Psoas muscle (tissue), 7 donors: ENCODE measurements at regions not wholly inside any gene's neighbourhood (a gene's known extent, or its start where the extent isn't known, plus 50 kb on each side); places are given as distances from the start of the nearest gene placed in this dataset.

ENCODE experiments used
- ATAC-seq, 4 donors: fragments of 200-7000 bp; cut with Tn5 transposase; one replicate each; pipeline ENCODE4 v1.9.1; 2020; ENCODE audit warnings: moderate library complexity in 3 of 4, mild to moderate bottlenecking in 2 of 4
- DNase-seq, 2 donors: peaks; one replicate each; pipeline ENCODE4 v3.0.0-alpha.2; 2020
- H3K27ac ChIP-seq: fragments of 200-600 bp; one replicate; pipeline ENCODE4 v1.8.0; 2022
- H3K27me3 ChIP-seq, 3 donors: fragments of 200-600 bp in 1 of 3; one replicate each; pipeline versions ENCODE4 v1.6.1 to v1.8.0; 2013 to 2022; ENCODE audit warnings: low read length in 2 of 3, mild to moderate bottlenecking in 2 of 3, moderate library complexity in 1 of 3; ENCODE audit not compliant: insufficient read depth in 3 of 3
- H3K36me3 ChIP-seq, 2 donors: fragments of 200-600 bp in 1 of 2; one replicate each; pipeline versions ENCODE4 v1.6.1 to v1.8.0; 2013 to 2022; ENCODE audit warnings: low read depth in 1 of 2, mild to moderate bottlenecking in 1 of 2, moderate library complexity in 1 of 2; ENCODE audit not compliant: insufficient read depth in 1 of 2
- H3K4me1 ChIP-seq: fragments of 200-600 bp; one replicate; pipeline ENCODE4 v1.8.0; 2022
- H3K4me3 ChIP-seq: fragments of 200-600 bp; one replicate; pipeline ENCODE4 v1.8.0; 2022; ENCODE audit warnings: mild to moderate bottlenecking
- H3K9me3 ChIP-seq: fragments of 200-600 bp; one replicate; pipeline ENCODE4 v1.8.0; 2022
- WGBS, 3 donors: extraction: QIAGEN DNeasy Blood & Tissue Kit; methylation state at CpG; one replicate each; pipeline versions ENCODE4 v1.1.6 to v1.1.7; 2013; 5-methylcytosine and 5-hydroxymethylcytosine counted together
- intact Hi-C, 2 donors: fragments of 100-400 bp; cut with DNase I; formaldehyde crosslinking; loops; one replicate each; pipeline versions ENCODE4 v1.11.0 to v1.14.2; 2022
- TF ChIP-seq, protein P1 (sequence below): fragments of 200-600 bp; IDR thresholded peaks from one replicate; pipeline ENCODE4 v1.8.0; 2022; ENCODE audit warnings: antibody characterized with exemption
- donor health status: healthy with polysubstance abuse.
- donor health status: DM: no; HTN: no; CAD: no; lungs with moderate emphysema.
- donor health status: Bipolar disorder and iron deficiency.
- donor health status: healthy.
- donor health status: DM: yes; HTN: yes; CAD: no.
- donor health status: DM: no; HTN: no; CAD: no.
- donor health status: DM: yes; HTN: yes; CAD: no.

GRCh38 chr16:79409978-79410377, 190.6 kb downstream of the MAF start:
- DNase-seq: no peak
- no peaks in the 10 kb centered on the region for H3K4me1 ChIP-seq

GRCh38 chr16:79408355-79408754, 192.2 kb downstream of the MAF start:
- no peak overlapping the region for H3K4me3 ChIP-seq
- 94 to 98% (median 96%) methylated on average over 6 of the region's 6 CpGs for WGBS, 3 donors
- no peaks in the 10 kb centered on the region for H3K27me3 ChIP-seq
- ATAC-seq: no peak
- H3K9me3 ChIP-seq: no peaks in the 10 kb centered on the region
- no peaks in the 10 kb centered on the region for H3K4me1 ChIP-seq
- DNase-seq: no peak
- TF ChIP-seq, protein P1, sequence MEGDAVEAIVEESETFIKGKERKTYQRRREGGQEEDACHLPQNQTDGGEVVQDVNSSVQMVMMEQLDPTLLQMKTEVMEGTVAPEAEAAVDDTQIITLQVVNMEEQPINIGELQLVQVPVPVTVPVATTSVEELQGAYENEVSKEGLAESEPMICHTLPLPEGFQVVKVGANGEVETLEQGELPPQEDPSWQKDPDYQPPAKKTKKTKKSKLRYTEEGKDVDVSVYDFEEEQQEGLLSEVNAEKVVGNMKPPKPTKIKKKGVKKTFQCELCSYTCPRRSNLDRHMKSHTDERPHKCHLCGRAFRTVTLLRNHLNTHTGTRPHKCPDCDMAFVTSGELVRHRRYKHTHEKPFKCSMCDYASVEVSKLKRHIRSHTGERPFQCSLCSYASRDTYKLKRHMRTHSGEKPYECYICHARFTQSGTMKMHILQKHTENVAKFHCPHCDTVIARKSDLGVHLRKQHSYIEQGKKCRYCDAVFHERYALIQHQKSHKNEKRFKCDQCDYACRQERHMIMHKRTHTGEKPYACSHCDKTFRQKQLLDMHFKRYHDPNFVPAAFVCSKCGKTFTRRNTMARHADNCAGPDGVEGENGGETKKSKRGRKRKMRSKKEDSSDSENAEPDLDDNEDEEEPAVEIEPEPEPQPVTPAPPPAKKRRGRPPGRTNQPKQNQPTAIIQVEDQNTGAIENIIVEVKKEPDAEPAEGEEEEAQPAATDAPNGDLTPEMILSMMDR: no peak
- no peaks in the 10 kb centered on the region for H3K36me3 ChIP-seq
- intact Hi-C loops: no loop called here
- no peak overlapping the region for H3K27ac ChIP-seq

More at GRCh38 chr16:79409978-79410377, 190.6 kb downstream of the MAF start:
- ATAC-seq: no peak
- no peaks in the 10 kb centered on the region for H3K36me3 ChIP-seq
- TF ChIP-seq, protein P1: no peak
- H3K27ac ChIP-seq: no peak overlapping the region
- H3K4me3 ChIP-seq: no peak overlapping the region
- intact Hi-C loops: no loop called here
- no peaks in the 10 kb centered on the region for H3K9me3 ChIP-seq
- 86 to 91% (median 90%) methylated on average over 9 of the region's 9 CpGs for WGBS, 3 donors
- no peaks in the 10 kb centered on the region for H3K27me3 ChIP-seq

- Histone ChIP-seq H3K36me3 (no peaks in the 10 kb centered on the region), H3K27ac (no peak overlapping the region), H3K27me3 (no peaks in the 10 kb centered on the region), H3K4me1 (no peaks in the 10 kb centered on the region), H3K9me3 (no peaks in the 10 kb centered on the region), H3K4me3 (no peak overlapping the region)
- intact Hi-C loops: no loop called here
- no peak for ATAC-seq
- WGBS, 3 donors: 70 to 77% (median 77%) methylated on average over 15 of the region's 15 CpGs
- TF ChIP-seq, protein P1: no peak
- DNase-seq: no peak
Observed at GRCh38 chr16:79407461-79408135, 192.9 kb downstream of the MAF start.

- intact Hi-C loops: no loop called here
- DNase-seq: no peak
- Histone ChIP-seq H3K9me3 (no peaks in the 10 kb centered on the region), H3K4me1 (no peaks in the 10 kb centered on the region), H3K4me3 (no peak overlapping the region), H3K36me3 (no peaks in the 10 kb centered on the region), H3K27ac (no peak overlapping the region), H3K27me3 (no peaks in the 10 kb centered on the region)
- WGBS, 3 donors: 93 to 96% (median 94%) methylated on average over 12 of the region's 12 CpGs
- ATAC-seq: no peak
- TF ChIP-seq, protein P1: no peak
Observed at GRCh38 chr16:79407005-79407404, 193.5 kb downstream of the MAF start.

DNA sequence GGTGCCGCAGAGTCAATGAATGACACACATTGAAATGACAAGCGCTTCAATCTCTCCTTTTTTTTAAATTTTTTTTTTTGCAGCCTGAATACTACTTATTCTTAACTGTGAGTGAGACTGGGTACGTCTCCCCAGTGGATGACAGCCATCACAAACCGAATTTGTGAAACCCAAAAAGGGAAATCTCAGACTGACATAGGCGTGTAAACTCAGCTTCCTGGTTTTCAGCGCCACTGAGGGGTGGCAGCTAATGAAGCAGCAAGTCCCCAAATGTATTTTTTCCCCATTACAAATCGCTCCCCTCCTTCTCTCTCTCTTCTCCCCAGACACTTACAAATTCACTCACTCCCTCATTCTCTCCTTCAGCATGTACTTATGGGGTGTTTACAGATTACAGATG, 196.0 kb downstream of the MAF start:
- H3K4me1 ChIP-seq: no peaks in the 10 kb centered on the region
- no peak for ATAC-seq
- TF ChIP-seq, protein P1: no peak
- no peak overlapping the region for H3K27ac ChIP-seq
- no peak overlapping the region for H3K4me3 ChIP-seq
- H3K9me3 ChIP-seq: no peaks in the 10 kb centered on the region
- WGBS, 3 donors: 78 to 90% (median 81%) methylated on average over 7 of the region's 7 CpGs
- DNase-seq: no peak
- intact Hi-C loops: no loop called here
- H3K27me3 ChIP-seq: no peaks in the 10 kb centered on the region
- no peaks in the 10 kb centered on the region for H3K36me3 ChIP-seq
